CD4-positive, CD25-positive, alpha-beta regulatory T cell (primary cell): ENCODE measurements at regions not wholly inside any gene's neighbourhood (a gene's known extent, or its start where the extent isn't known, plus 50 kb on each side); places are given as distances from the start of the nearest gene placed in this dataset.

Experiments used
- ATAC-seq, 2 donors: fragments of 150-1000 bp; cut with Tn5 transposase; one replicate each; pipeline ENCODE4 v1.10.0; 2021; ENCODE audit warnings: low read depth in 2 of 2, moderate number of reproducible peaks in 2 of 2, moderate library complexity in 1 of 2
- DNase-seq, 3 donors: peaks; one replicate each; pipeline versions ENCODE4 v3.0.0 to v3.0.0-alpha.2; 2012 to 2022; ENCODE audit warnings: mixed read lengths in 1 of 3
- H3K27ac ChIP-seq: one replicate; pipeline ENCODE4 v1.7.0; 2013; ENCODE audit warnings: mild to moderate bottlenecking, low read length; ENCODE audit not compliant: insufficient read depth, poor library complexity, severe bottlenecking
- H3K27me3 ChIP-seq: one replicate; pipeline ENCODE4 v1.7.0; 2013; ENCODE audit warnings: low read length; ENCODE audit not compliant: control insufficient read depth, insufficient read depth
- H3K36me3 ChIP-seq: one replicate; pipeline ENCODE4 v1.7.0; 2013; ENCODE audit warnings: mild to moderate bottlenecking, low read length, moderate library complexity; ENCODE audit not compliant: control insufficient read depth, insufficient read depth
- H3K4me1 ChIP-seq: 2 replicates; pipeline ENCODE4 v1.7.0; 2013; ENCODE audit warnings: mild to moderate bottlenecking, low read length; ENCODE audit not compliant: insufficient read depth, control insufficient read depth, poor library complexity, severe bottlenecking
- H3K4me3 ChIP-seq: one replicate; pipeline ENCODE4 v1.7.0; 2013; ENCODE audit warnings: low read depth, mild to moderate bottlenecking, low read length, moderate library complexity
- H3K9me3 ChIP-seq, 2 experiments: 1 replicate in 1 of 2; 2 replicates in 1 of 2; pipeline ENCODE4 v1.7.0; 2013; ENCODE audit warnings: low read length in 2 of 2, mild to moderate bottlenecking in 1 of 2, moderate library complexity in 1 of 2; ENCODE audit not compliant: control insufficient read depth in 2 of 2
- H3K27ac Mint-ChIP-seq, 3 donors: one replicate each; pipeline ENCODE4 v1.8.0; 2020 to 2022; ENCODE audit warnings: mild to moderate bottlenecking in 3 of 3, mixed read lengths in 3 of 3, moderate library complexity in 2 of 3
- H3K27me3 Mint-ChIP-seq: one replicate; pipeline ENCODE4 v1.8.0; 2022; ENCODE audit warnings: mild to moderate bottlenecking, mixed read lengths
- H3K36me3 Mint-ChIP-seq: one replicate; pipeline ENCODE4 v1.8.0; 2020; ENCODE audit warnings: mixed read lengths
- H3K4me1 Mint-ChIP-seq, 4 donors: one replicate each; pipeline ENCODE4 v1.8.0; 2020 to 2022; ENCODE audit warnings: mixed read lengths in 4 of 4, mild to moderate bottlenecking in 1 of 4
- H3K4me3 Mint-ChIP-seq, 4 donors: one replicate each; pipeline ENCODE4 v1.8.0; 2020 to 2022; ENCODE audit warnings: mild to moderate bottlenecking in 4 of 4, mixed read lengths in 4 of 4, moderate library complexity in 3 of 4
- H3K9me3 Mint-ChIP-seq, 7 donors: one replicate each; pipeline ENCODE4 v1.8.0; 2020 to 2022; ENCODE audit warnings: mixed read lengths in 7 of 7, mild to moderate bottlenecking in 3 of 7, moderate library complexity in 2 of 7

DNA sequence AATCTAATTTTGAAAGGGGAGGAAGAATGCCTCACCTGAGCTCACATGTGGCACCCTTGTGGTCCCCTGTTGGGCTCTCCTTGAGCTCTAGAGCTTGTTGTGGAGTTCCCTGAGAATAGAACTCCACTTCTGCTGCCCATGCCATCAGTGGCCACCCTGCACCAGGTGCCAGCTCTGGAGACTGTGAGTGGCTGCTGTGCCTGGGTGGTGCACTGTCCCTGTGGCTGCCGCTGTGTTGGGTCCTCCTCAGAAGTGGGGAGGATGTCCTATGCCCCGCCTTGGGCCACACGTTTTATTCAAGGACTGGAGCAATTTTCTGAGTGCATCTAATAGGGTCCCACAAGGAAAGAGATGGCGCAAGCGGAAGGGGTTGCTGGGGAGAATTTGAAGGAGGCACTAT, 67.9 kb upstream of the MAP3K7 start:
- no peaks in the 10 kb centered on the region for H3K4me1 Mint-ChIP-seq
- Histone ChIP-seq H3K27ac (no peak overlapping the region), H3K9me3 (no peaks in the 10 kb centered on the region), H3K4me1 (no peaks in the 10 kb centered on the region), H3K4me3 (no peak overlapping the region), H3K27me3 (peaks cover 7% of the 10 kb centered on the region), H3K36me3 (no peaks in the 10 kb centered on the region)
- H3K27me3 Mint-ChIP-seq: peaks cover 38% of the 10 kb centered on the region
- no peak for ATAC-seq
- peaks cover 0 to 3% (median 0%) of the 10 kb centered on the region in 7 donors for H3K9me3 Mint-ChIP-seq
- no peak overlapping the region for H3K27ac Mint-ChIP-seq
- H3K36me3 Mint-ChIP-seq: no peaks in the 10 kb centered on the region
- DNase-seq: no peak
- H3K4me3 Mint-ChIP-seq: no peak overlapping the region

DNA sequence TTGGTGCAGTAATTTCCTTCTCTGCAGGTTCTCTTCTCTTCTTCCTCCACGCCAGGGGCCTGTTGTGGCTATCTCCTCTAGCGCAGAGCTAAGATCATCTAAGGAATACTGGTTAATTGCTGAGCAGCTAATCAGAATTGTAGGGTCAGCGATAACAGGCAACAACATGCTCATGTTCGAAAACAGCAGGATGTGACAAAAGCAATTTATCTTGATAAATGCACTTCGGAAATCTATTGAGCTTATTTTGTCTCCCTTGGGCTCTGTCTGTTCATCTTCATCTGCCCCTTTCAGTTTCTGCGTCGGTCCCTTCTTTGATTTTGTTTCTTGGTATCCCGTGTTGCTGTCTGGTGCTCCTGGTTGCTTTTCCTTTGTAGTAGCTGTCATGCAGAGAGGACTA, 67.3 kb upstream of the MAP3K7 start:
- Mint-ChIP-seq H3K27ac (peak overlapping the region in 1 of 3 donors; percentile 82), H3K9me3 (no peaks in the 10 kb centered on the region), H3K36me3 (no peaks in the 10 kb centered on the region), H3K4me3 (no peak overlapping the region), H3K27me3 (peaks cover 32% of the 10 kb centered on the region), H3K4me1 (no peaks in the 10 kb centered on the region)
- DNase-seq (no peak), ATAC-seq (no peak)
- Histone ChIP-seq H3K4me3 (no peak overlapping the region), H3K36me3 (no peaks in the 10 kb centered on the region), H3K27me3 (peaks cover 7% of the 10 kb centered on the region), H3K27ac (no peak overlapping the region), H3K4me1 (no peaks in the 10 kb centered on the region), H3K9me3 (no peaks in the 10 kb centered on the region)

DNA sequence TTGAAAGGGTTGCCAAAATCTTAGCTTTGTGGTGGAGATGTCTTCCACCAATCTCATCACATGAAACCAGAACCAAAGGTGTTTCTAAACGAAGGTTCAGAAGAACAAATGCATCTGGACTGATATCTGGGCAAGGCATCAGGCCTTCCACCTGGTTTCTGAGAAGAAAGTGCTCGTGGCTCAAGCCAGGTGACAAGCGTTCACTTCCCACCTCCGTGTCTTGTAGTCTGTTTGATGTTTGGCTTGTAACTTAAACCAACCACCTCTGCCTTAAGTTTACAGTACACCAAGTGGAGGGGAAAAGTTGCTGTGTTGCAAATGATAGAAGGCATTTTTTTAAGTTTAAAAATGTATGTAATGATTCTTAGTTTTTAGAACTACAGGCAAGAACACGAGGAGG, 66.9 kb upstream of the MAP3K7 start:
- Histone ChIP-seq H3K9me3 (no peaks in the 10 kb centered on the region), H3K27me3 (peaks cover 7% of the 10 kb centered on the region), H3K4me1 (no peaks in the 10 kb centered on the region), H3K27ac (no peak overlapping the region), H3K36me3 (no peaks in the 10 kb centered on the region), H3K4me3 (no peak overlapping the region)
- Mint-ChIP-seq H3K27me3 (peaks cover 28% of the 10 kb centered on the region), H3K27ac (peak overlapping the region in 1 of 3 donors; percentile 61), H3K36me3 (no peaks in the 10 kb centered on the region), H3K4me3 (no peak overlapping the region), H3K9me3 (no peaks in the 10 kb centered on the region), H3K4me1 (no peaks in the 10 kb centered on the region)
- ATAC-seq (no peak), DNase-seq (no peak)

DNA sequence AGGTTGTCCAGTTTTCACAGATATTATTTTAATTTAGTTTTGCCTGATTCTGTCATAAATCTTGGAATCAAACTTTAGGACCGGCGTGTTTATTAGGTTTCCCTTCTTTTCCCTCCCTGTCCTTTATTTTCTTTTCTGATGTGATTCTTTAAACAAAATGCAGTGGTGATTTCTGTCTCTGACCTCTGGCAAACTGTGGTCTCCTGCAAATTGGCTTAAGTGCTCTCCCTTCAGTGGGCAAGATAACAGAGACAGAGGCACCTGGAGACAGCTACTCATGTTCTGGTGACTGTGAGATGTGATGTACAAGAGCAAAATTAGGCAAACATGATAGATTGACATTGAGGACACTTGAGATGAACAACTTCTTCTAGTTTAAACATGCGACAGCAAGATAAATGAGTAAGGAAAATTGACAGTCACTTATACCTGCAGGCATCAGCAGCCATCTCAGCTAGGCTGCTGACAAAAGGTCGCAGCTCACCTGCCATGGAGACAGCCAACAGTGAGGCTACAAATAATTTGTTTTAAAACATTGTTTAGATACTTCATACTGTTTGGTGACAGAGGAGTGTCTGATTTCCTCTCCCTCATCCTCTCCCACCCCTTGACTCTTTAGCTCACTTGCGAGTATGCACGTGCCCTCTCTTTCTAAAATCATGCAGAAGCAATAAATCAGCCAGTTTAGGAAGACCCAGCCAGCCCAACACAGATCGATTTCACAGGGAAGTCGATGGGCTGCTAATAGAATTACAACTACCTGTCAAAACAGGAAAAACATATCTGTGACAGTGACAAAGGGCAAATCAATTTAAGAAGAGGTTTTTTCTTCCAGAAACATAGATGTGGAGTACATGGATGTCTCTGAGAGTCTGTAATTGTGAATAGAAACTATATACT, 63.4 kb upstream of the MAP3K7 start:
- H3K9me3 Mint-ChIP-seq: no peaks in the 10 kb centered on the region
- H3K27ac Mint-ChIP-seq: peak overlapping the region in 1 of 3 donors; percentile 38

DNA sequence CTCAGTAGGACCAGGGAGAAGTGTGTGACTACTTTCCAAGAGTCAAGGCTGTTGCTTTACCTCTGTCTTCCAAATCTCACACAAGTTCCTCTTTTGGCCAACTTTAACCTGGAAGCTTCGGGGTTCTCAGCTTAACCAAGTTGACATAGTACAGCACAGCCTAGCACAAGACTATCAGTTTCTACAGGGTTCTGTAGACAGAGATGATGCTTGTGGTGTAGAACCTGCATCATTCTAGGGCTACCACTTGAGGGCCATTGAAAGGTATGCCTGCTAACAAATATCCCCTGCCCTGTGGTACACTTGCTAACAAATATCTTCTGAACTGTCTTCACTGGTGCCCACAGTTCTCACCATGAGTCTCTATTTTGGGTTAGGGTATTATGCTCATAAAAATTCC, 62.0 kb upstream of the MAP3K7 start:
- H3K27ac Mint-ChIP-seq: no peak overlapping the region

More for the DNA sequence above, 63.4 kb upstream of the MAP3K7 start:
- Histone ChIP-seq H3K27ac (no peak overlapping the region), H3K4me1 (no peaks in the 10 kb centered on the region), H3K9me3 (no peaks in the 10 kb centered on the region), H3K4me3 (no peak overlapping the region), H3K27me3 (peaks cover 2% of the 10 kb centered on the region), H3K36me3 (no peaks in the 10 kb centered on the region)
- no peak for DNase-seq
- no peak for ATAC-seq
- H3K27me3 Mint-ChIP-seq: peaks cover 10% of the 10 kb centered on the region
- H3K36me3 Mint-ChIP-seq: no peaks in the 10 kb centered on the region
- no peaks in the 10 kb centered on the region for H3K4me1 Mint-ChIP-seq
- no peak overlapping the region for H3K4me3 Mint-ChIP-seq

DNA sequence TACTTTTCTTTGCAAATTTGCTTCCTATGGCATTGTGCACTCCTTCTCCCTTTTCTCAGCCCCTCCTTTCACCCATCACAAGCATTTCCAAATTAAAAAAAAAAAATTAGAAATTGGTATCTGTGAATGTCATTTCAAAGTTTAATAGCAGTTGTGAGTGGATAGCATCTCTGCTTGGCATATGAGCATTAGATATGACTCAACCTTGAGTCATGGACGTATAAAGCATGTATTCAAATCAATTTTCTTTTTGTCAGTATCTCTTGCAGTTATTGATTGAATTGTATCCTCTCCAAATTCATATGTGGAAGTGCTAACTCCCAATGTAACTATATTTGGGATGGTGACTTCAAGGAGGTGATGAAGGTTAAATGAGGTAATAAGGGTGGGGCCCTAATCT, 60.1 kb upstream of the MAP3K7 start:
- H3K36me3 ChIP-seq: no peaks in the 10 kb centered on the region
- ATAC-seq (no peak), DNase-seq (no peak)
- no peak overlapping the region for H3K27ac ChIP-seq
- no peaks in the 10 kb centered on the region for H3K4me1 ChIP-seq
- Mint-ChIP-seq H3K36me3 (no peaks in the 10 kb centered on the region), H3K27me3 (peaks cover 10% of the 10 kb centered on the region), H3K4me3 (no peak overlapping the region), H3K9me3 (no peaks in the 10 kb centered on the region), H3K27ac (no peak overlapping the region), H3K4me1 (no peaks in the 10 kb centered on the region)
- H3K27me3 ChIP-seq: peaks cover 6% of the 10 kb centered on the region
- no peak overlapping the region for H3K4me3 ChIP-seq
- no peaks in the 10 kb centered on the region for H3K9me3 ChIP-seq

More for the DNA sequence above, 62.0 kb upstream of the MAP3K7 start:
- Mint-ChIP-seq H3K27me3 (peaks cover 8% of the 10 kb centered on the region), H3K4me1 (no peaks in the 10 kb centered on the region), H3K36me3 (no peaks in the 10 kb centered on the region), H3K9me3 (no peaks in the 10 kb centered on the region), H3K4me3 (no peak overlapping the region)
- Histone ChIP-seq H3K27ac (no peak overlapping the region), H3K4me1 (no peaks in the 10 kb centered on the region), H3K4me3 (no peak overlapping the region), H3K27me3 (peaks cover 2% of the 10 kb centered on the region), H3K36me3 (no peaks in the 10 kb centered on the region), H3K9me3 (no peaks in the 10 kb centered on the region)
- no peak for ATAC-seq
- no peak for DNase-seq

DNA sequence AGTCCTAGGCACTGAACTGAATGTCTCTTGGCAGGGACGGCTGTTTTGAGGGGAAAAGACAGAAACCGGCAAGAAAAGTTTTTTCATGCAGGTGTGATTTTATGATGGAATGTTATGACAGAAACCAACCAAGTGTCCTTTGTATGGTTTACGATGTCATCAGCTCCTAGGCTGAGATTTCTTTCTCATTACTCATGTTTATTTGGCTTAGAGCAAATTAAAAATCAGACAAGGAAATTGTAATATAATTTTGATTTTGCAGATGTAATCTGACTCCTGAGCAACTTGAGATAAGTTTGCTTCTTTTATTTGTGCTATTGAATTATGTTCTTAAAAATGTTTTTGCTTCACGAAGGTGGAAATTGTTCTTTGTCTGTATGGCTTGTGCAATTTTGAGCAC, 58.8 kb upstream of the MAP3K7 start:
- Mint-ChIP-seq H3K4me3 (no peak overlapping the region), H3K27ac (no peak overlapping the region), H3K4me1 (no peaks in the 10 kb centered on the region), H3K9me3 (no peaks in the 10 kb centered on the region), H3K36me3 (no peaks in the 10 kb centered on the region), H3K27me3 (peaks cover 10% of the 10 kb centered on the region)
- ATAC-seq (no peak), DNase-seq (no peak)
- no peaks in the 10 kb centered on the region for H3K9me3 ChIP-seq
- no peak overlapping the region for H3K4me3 ChIP-seq
- H3K27me3 ChIP-seq: peaks cover 8% of the 10 kb centered on the region
- no peaks in the 10 kb centered on the region for H3K36me3 ChIP-seq
- H3K4me1 ChIP-seq: no peaks in the 10 kb centered on the region
- no peak overlapping the region for H3K27ac ChIP-seq

DNA sequence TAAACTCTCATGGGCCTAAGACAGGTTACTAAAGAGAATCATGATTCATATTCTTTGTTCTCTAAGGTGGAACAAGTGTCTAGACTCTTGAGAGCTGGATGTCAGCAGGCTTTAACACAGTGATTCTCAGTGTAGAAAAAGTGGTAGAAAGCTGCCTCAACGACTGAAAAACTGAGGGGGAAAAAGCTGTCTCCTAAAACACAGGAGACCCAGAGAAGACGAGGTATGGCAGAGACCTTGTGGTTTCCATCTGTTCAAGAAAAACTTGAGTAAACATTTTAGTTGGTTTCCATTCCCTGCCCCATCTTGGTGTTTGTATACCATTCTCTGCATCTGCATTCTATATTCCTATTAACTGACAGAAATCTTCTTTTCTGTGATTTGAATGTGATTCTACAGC, 57.6 kb upstream of the MAP3K7 start:
- Mint-ChIP-seq H3K27me3 (peaks cover 20% of the 10 kb centered on the region), H3K36me3 (no peaks in the 10 kb centered on the region), H3K27ac (no peak overlapping the region), H3K4me1 (no peaks in the 10 kb centered on the region), H3K4me3 (no peak overlapping the region), H3K9me3 (peaks cover 0 to 3% (median 1%) of the 10 kb centered on the region in 7 donors)
- Histone ChIP-seq H3K9me3 (no peaks in the 10 kb centered on the region), H3K4me3 (no peak overlapping the region), H3K27ac (no peak overlapping the region), H3K36me3 (no peaks in the 10 kb centered on the region), H3K4me1 (no peaks in the 10 kb centered on the region), H3K27me3 (peaks cover 8% of the 10 kb centered on the region)
- no peak for ATAC-seq
- no peak for DNase-seq
